ENCODE measurements at regions not wholly inside any gene's neighbourhood (a gene's known extent, or its start where the extent isn't known, plus 50 kb on each side); places are given as distances from the start of the nearest gene placed in this dataset.

- TF ChIP-seq SP1 (IDR thresholded peaks at IDR 0.05) (no peak), GABPA (IDR thresholded peaks at IDR 0.05 in 1 of 2, conservative IDR thresholded peaks at IDR 0.05 in 1 of 2) (no peak), JUND (IDR thresholded peaks at IDR 0.05) (no peak), TAF1 (conservative IDR thresholded peaks at IDR 0.05) (no peak)
- TF ChIP-seq, protein P1, sequence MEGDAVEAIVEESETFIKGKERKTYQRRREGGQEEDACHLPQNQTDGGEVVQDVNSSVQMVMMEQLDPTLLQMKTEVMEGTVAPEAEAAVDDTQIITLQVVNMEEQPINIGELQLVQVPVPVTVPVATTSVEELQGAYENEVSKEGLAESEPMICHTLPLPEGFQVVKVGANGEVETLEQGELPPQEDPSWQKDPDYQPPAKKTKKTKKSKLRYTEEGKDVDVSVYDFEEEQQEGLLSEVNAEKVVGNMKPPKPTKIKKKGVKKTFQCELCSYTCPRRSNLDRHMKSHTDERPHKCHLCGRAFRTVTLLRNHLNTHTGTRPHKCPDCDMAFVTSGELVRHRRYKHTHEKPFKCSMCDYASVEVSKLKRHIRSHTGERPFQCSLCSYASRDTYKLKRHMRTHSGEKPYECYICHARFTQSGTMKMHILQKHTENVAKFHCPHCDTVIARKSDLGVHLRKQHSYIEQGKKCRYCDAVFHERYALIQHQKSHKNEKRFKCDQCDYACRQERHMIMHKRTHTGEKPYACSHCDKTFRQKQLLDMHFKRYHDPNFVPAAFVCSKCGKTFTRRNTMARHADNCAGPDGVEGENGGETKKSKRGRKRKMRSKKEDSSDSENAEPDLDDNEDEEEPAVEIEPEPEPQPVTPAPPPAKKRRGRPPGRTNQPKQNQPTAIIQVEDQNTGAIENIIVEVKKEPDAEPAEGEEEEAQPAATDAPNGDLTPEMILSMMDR (IDR thresholded peaks at IDR 0.05; ENCODE audit: low read depth, low read length, missing input control), result no peak
These were observed 159.3 kb upstream of the CPNE8 start for GRCh38 chr12:39064708-39065107.

Data from liver (tissue), 3 donors.